ENCODE measurements at regions not wholly inside any gene's neighbourhood (a gene's known extent, or its start where the extent isn't known, plus 50 kb on each side); places are given as distances from the start of the nearest gene placed in this dataset.

DNA sequence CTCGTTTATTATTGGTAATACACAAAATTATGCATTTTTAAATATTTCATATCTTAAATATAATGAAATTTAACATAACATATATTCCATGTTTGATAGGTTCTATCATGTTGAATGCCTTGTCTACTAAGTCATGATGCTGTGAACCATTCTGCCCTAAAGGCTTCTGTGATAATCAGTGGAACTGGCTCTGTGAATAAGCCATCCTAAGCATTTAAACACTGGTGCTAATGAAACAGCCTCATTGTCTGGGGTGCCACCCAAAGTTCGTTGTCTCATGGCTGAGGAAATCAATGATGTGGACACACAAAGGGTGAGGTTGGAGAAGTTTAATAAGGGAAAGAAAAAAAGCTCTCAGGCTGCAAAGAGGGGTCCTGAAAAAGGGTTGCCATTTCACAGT is 264.7 kb upstream of the ZRANB2 start:
- H3K27me3 ChIP-seq: no peaks in the 10 kb centered on the region
- H3K27ac ChIP-seq: no peak overlapping the region
- no peak for TF ChIP-seq EP300 (IDR thresholded peaks at IDR 0.05)
- TF ChIP-seq, protein P1, sequence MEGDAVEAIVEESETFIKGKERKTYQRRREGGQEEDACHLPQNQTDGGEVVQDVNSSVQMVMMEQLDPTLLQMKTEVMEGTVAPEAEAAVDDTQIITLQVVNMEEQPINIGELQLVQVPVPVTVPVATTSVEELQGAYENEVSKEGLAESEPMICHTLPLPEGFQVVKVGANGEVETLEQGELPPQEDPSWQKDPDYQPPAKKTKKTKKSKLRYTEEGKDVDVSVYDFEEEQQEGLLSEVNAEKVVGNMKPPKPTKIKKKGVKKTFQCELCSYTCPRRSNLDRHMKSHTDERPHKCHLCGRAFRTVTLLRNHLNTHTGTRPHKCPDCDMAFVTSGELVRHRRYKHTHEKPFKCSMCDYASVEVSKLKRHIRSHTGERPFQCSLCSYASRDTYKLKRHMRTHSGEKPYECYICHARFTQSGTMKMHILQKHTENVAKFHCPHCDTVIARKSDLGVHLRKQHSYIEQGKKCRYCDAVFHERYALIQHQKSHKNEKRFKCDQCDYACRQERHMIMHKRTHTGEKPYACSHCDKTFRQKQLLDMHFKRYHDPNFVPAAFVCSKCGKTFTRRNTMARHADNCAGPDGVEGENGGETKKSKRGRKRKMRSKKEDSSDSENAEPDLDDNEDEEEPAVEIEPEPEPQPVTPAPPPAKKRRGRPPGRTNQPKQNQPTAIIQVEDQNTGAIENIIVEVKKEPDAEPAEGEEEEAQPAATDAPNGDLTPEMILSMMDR (IDR thresholded peaks at IDR 0.05): no peak
- intact Hi-C loops (cut with DNase I): no loop called here
- no peak for DNase-seq
- no peaks in the 10 kb centered on the region for H3K4me1 ChIP-seq
- 56 to 72% methylated on average over 2 of the region's 2 CpGs for WGBS, 2 donors
- H3K36me3 ChIP-seq: no peaks in the 10 kb centered on the region
- H3K4me3 ChIP-seq: no peak overlapping the region
- H3K9me3 ChIP-seq: peaks cover 0 to 3% (median 0%) of the 10 kb centered on the region in 4 donors

DNA sequence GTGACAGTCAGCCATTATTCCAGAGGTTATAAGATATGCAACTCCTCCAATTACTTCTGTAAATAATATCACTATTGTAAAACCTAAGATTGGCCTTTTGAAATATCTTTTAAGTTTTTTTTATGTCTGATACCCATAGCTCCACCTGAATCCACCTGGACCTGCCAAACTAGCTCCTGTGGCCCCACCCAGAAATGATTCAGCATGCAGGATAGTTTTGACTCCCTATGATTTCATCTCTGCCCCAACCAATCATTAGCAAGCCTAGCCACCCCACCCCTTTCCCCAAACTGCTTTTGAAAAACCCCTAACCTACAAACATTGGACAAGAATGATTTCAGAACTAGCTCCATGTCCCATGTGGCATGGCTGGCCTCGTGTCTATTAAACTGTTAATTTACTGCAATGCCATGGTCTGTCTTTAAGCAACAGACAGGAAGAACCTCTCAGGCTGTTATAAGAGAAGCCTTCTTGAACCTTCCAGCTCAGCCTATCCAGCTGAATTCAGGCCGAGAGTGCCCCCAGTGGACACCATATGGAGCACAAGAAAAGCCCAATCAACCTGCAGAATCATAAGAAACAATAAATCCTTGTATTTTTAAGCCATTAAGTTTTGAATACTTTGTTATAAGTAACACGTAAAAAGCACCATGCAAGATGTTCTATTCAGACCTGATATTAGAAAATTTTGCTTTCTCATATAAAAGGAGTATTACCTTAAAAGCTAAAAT is 263.0 kb upstream of the ZRANB2 start:
- Histone ChIP-seq H3K36me3 (no peaks in the 10 kb centered on the region), H3K4me1 (no peaks in the 10 kb centered on the region), H3K9me3 (peaks cover 0 to 3% (median 0%) of the 10 kb centered on the region in 4 donors), H3K27ac (no peak overlapping the region), H3K4me3 (no peak overlapping the region), H3K27me3 (no peaks in the 10 kb centered on the region)
- WGBS, 2 donors: 78 to 79% methylated on average over 3 of the region's 3 CpGs
- intact Hi-C loops (cut with DNase I): no loop called here
- TF ChIP-seq POLR2A (IDR thresholded peaks at IDR 0.05): no peak
- TF ChIP-seq, protein P1 (IDR thresholded peaks at IDR 0.05): no peak
- no peak for TF ChIP-seq EP300 (IDR thresholded peaks at IDR 0.05)
- TF ChIP-seq POLR2AphosphoS5 (IDR thresholded peaks at IDR 0.05): no peak
- DNase-seq: no peak

DNA sequence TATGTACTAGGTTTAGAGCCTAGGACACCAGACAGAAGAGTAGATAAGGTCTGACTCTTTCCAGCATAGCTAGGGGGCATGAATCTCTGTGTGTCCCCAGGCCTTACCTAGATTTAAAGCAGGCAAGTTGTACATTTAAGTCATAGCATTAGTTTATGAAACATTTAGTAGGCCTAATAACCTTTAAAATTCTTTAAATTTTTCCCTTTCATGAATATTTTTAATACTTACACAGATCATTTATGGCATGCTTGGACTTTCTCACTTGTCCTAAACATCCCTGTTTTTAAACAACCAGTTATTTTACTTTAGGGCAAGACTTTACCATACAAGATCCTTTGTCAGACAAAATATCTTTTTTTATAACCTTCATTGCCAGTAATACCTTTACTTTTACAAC is 258.4 kb upstream of the ZRANB2 start:
- Histone ChIP-seq H3K9me3 (peaks cover 0 to 3% (median 0%) of the 10 kb centered on the region in 4 donors), H3K4me3 (no peak overlapping the region), H3K36me3 (no peaks in the 10 kb centered on the region), H3K27me3 (no peaks in the 10 kb centered on the region), H3K4me1 (no peaks in the 10 kb centered on the region), H3K27ac (no peak overlapping the region)
- no peak for TF ChIP-seq POLR2A (IDR thresholded peaks at IDR 0.05)
- TF ChIP-seq EP300 (IDR thresholded peaks at IDR 0.05): no peak
- TF ChIP-seq, protein P1 (IDR thresholded peaks at IDR 0.05): no peak
- TF ChIP-seq POLR2AphosphoS5 (IDR thresholded peaks at IDR 0.05): no peak
- no peak for DNase-seq
- intact Hi-C loops (cut with DNase I): no loop called here

DNA sequence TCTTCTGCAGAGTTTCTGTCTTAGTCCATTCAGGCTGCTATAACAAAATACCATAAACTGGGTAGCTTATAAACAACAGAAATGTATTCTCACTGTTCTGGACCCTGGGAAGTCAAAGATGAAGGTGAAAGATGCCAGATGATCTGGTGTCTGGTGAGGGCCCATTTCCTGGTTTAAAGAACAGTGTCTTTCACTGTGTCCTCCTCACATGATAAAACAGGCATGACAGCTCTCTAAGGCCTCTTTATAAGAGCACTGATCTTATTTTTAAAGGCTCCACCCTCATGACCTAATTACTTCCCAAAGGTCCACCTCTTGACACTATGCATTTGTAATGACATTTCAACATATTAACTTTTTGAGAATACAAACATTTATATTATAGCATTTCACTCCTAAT is 250.2 kb upstream of the ZRANB2 start:
- Histone ChIP-seq H3K9me3 (no peaks in the 10 kb centered on the region), H3K36me3 (no peaks in the 10 kb centered on the region), H3K4me1 (no peaks in the 10 kb centered on the region), H3K27ac (no peak overlapping the region), H3K4me3 (no peak overlapping the region), H3K27me3 (no peaks in the 10 kb centered on the region)
- no peak for DNase-seq
- TF ChIP-seq, protein P1 (IDR thresholded peaks at IDR 0.05): no peak
- TF ChIP-seq EP300 (IDR thresholded peaks at IDR 0.05) (no peak), POLR2AphosphoS5 (IDR thresholded peaks at IDR 0.05) (no peak), POLR2A (IDR thresholded peaks at IDR 0.05) (no peak)
- intact Hi-C loops (cut with DNase I): no loop called here
